ENCODE measurements at regions not wholly inside any gene's neighbourhood (a gene's known extent, or its start where the extent isn't known, plus 50 kb on each side); places are given as distances from the start of the nearest gene placed in this dataset.

DNA sequence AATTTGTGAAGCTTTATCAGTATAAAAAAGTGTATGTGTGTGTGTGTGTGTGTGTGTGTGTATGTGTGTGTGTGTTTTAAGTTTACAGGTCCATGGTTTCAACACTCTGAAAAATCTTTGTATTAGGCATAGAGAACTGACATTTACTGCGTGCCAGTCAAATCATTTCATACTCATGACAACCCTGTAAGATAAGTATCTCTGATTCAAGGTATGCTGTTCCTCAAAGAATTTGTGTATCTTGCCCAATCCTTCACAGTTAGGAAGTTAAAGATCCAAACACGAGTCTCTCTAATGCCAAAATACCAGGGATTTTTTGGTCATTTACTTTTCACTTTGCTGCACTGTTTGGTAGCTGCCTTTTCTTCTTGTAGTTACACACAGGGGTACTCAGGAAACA, 1121.3 kb upstream of the AUTS2 start:
- TF ChIP-seq CTCF (conservative IDR thresholded peaks at IDR 0.05; ENCODE audit: low read depth, low read length) (no peak), EZH2 (IDR thresholded peaks at IDR 0.05; ENCODE audit: borderline replicate concordance, low read depth, low read length, poor library complexity, severe bottlenecking) (no peak)

All from A673 (cell line).